ENCODE measurements at regions not wholly inside any gene's neighbourhood (a gene's known extent, or its start where the extent isn't known, plus 50 kb on each side); places are given as distances from the start of the nearest gene placed in this dataset.

- Histone ChIP-seq H4K91ac (ENCODE audit: low read depth, low read length, poor library complexity) (no peak overlapping the region), H2BK12ac (ENCODE audit: low read length) (no peak overlapping the region), H3K36me3 (replicated peaks in 1 of 2; ENCODE audit: control insufficient read depth in 2 of 2, insufficient read depth in 2 of 2, low read length in 2 of 2) (no peaks in the 10 kb centered on the region), H2BK120ac (ENCODE audit: low read depth, low read length) (no peak overlapping the region), H3K4me3 (ENCODE audit: low read length in 2 of 2) (no peak overlapping the region), H3K14ac (ENCODE audit: low read length) (no peak overlapping the region), H3K27ac (replicated peaks; ENCODE audit: low read length) (no peak overlapping the region), H3K9me3 (replicated peaks in 1 of 2; ENCODE audit: control insufficient read depth in 2 of 2, insufficient read depth in 1 of 2, low read depth in 1 of 2, low read length in 2 of 2) (no peaks in the 10 kb centered on the region), H3K18ac (ENCODE audit: low read length) (no peak overlapping the region), H4K8ac (ENCODE audit: low read depth, low read length) (no peak overlapping the region), H3K9ac (ENCODE audit: low read depth, low read length, poor library complexity) (no peak overlapping the region), H2BK5ac (ENCODE audit: low read length) (no peak overlapping the region), H3K4me2 (ENCODE audit: insufficient read depth, low read length, poor library complexity, severe bottlenecking) (no peak overlapping the region), H2AK5ac (ENCODE audit: low read depth, low read length) (no peak overlapping the region), H3K23ac (ENCODE audit: low read depth, low read length, poor library complexity) (no peak overlapping the region), H3K27me3 (ENCODE audit: control insufficient read depth in 3 of 3, insufficient read depth in 3 of 3, low read depth in 1 of 3, low read length in 3 of 3) (no peaks in the 10 kb centered on the region), H3K4ac (ENCODE audit: low read length) (no peak overlapping the region), H2BK15ac (ENCODE audit: low read length) (no peak overlapping the region), H2AFZ (ENCODE audit: low read length) (no peak overlapping the region), H3K79me1 (ENCODE audit: low read depth, low read length) (no peaks in the 10 kb centered on the region), H3K4me1 (ENCODE audit: control insufficient read depth in 2 of 2, insufficient read depth in 1 of 2, low read depth in 1 of 2, low read length in 2 of 2) (no peaks in the 10 kb centered on the region)
- peak; percentile 0 for DNase-seq (ENCODE audit: low spot score)
- no CpG with 5 or more reads among the region's 4 CpGs for WGBS, 2 donors (ENCODE audit: extremely low coverage in 2 of 2, insufficient read length in 2 of 2, insufficient replicate concordance in 1 of 2)
Measured at GRCh38 chr1:106798991-106799390, 257.5 kb upstream of the PRMT6 start.

- Histone ChIP-seq H2BK15ac (ENCODE audit: low read length) (no peak overlapping the region), H4K91ac (ENCODE audit: low read depth, low read length, poor library complexity) (no peak overlapping the region), H3K14ac (ENCODE audit: low read length) (no peak overlapping the region), H3K4me1 (ENCODE audit: control insufficient read depth in 2 of 2, insufficient read depth in 1 of 2, low read depth in 1 of 2, low read length in 2 of 2) (no peaks in the 10 kb centered on the region), H2BK120ac (ENCODE audit: low read depth, low read length) (no peak overlapping the region), H3K36me3 (replicated peaks in 1 of 2; ENCODE audit: control insufficient read depth in 2 of 2, insufficient read depth in 2 of 2, low read length in 2 of 2) (no peaks in the 10 kb centered on the region), H3K4ac (ENCODE audit: low read length) (no peak overlapping the region), H3K27ac (replicated peaks; ENCODE audit: low read length) (no peak overlapping the region), H3K4me2 (ENCODE audit: insufficient read depth, low read length, poor library complexity, severe bottlenecking) (no peak overlapping the region), H3K79me1 (ENCODE audit: low read depth, low read length) (no peaks in the 10 kb centered on the region), H2AK5ac (ENCODE audit: low read depth, low read length) (no peak overlapping the region), H2AFZ (ENCODE audit: low read length) (no peak overlapping the region), H2BK5ac (ENCODE audit: low read length) (no peak overlapping the region), H3K9me3 (replicated peaks in 1 of 2; ENCODE audit: control insufficient read depth in 2 of 2, insufficient read depth in 1 of 2, low read depth in 1 of 2, low read length in 2 of 2) (no peaks in the 10 kb centered on the region), H4K8ac (ENCODE audit: low read depth, low read length) (no peak overlapping the region), H3K18ac (ENCODE audit: low read length) (no peak overlapping the region), H3K9ac (ENCODE audit: low read depth, low read length, poor library complexity) (no peak overlapping the region), H2BK12ac (ENCODE audit: low read length) (no peak overlapping the region), H3K27me3 (ENCODE audit: control insufficient read depth in 3 of 3, insufficient read depth in 3 of 3, low read depth in 1 of 3, low read length in 3 of 3) (no peaks in the 10 kb centered on the region), H3K23ac (ENCODE audit: low read depth, low read length, poor library complexity) (no peak overlapping the region), H3K4me3 (ENCODE audit: low read length in 2 of 2) (no peak overlapping the region)
- DNase-seq (ENCODE audit: low spot score) = no peak
- no CpG with 5 or more reads among the region's 1 CpG for WGBS, 2 donors (ENCODE audit: extremely low coverage in 2 of 2, insufficient read length in 2 of 2, insufficient replicate concordance in 1 of 2)
Measured at GRCh38 chr1:106802181-106802580, 254.3 kb upstream of the PRMT6 start.

GRCh38 chr1:106814418-106814817, 242.1 kb upstream of the PRMT6 start:
- Histone ChIP-seq H2BK12ac (ENCODE audit: low read length) (no peak overlapping the region), H3K23ac (ENCODE audit: low read depth, low read length, poor library complexity) (no peak overlapping the region), H3K4me2 (ENCODE audit: insufficient read depth, low read length, poor library complexity, severe bottlenecking) (no peak overlapping the region), H3K4me1 (ENCODE audit: control insufficient read depth in 2 of 2, insufficient read depth in 1 of 2, low read depth in 1 of 2, low read length in 2 of 2) (no peaks in the 10 kb centered on the region), H2AK5ac (ENCODE audit: low read depth, low read length) (no peak overlapping the region), H3K9ac (ENCODE audit: low read depth, low read length, poor library complexity) (no peak overlapping the region), H3K9me3 (replicated peaks in 1 of 2; ENCODE audit: control insufficient read depth in 2 of 2, insufficient read depth in 1 of 2, low read depth in 1 of 2, low read length in 2 of 2) (no peaks in the 10 kb centered on the region), H3K4me3 (ENCODE audit: low read length in 2 of 2) (no peak overlapping the region), H3K4ac (ENCODE audit: low read length) (no peak overlapping the region), H2BK15ac (ENCODE audit: low read length) (no peak overlapping the region), H2BK5ac (ENCODE audit: low read length) (no peak overlapping the region), H3K27ac (replicated peaks; ENCODE audit: low read length) (no peak overlapping the region), H4K8ac (ENCODE audit: low read depth, low read length) (no peak overlapping the region), H3K27me3 (ENCODE audit: control insufficient read depth in 3 of 3, insufficient read depth in 3 of 3, low read depth in 1 of 3, low read length in 3 of 3) (no peaks in the 10 kb centered on the region), H3K14ac (ENCODE audit: low read length) (no peak overlapping the region), H2AFZ (ENCODE audit: low read length) (no peak overlapping the region), H2BK120ac (ENCODE audit: low read depth, low read length) (no peak overlapping the region), H3K18ac (ENCODE audit: low read length) (no peak overlapping the region), H3K36me3 (replicated peaks in 1 of 2; ENCODE audit: control insufficient read depth in 2 of 2, insufficient read depth in 2 of 2, low read length in 2 of 2) (no peaks in the 10 kb centered on the region), H3K79me1 (ENCODE audit: low read depth, low read length) (no peaks in the 10 kb centered on the region), H4K91ac (ENCODE audit: low read depth, low read length, poor library complexity) (no peak overlapping the region)
- WGBS, 2 donors (ENCODE audit: extremely low coverage in 2 of 2, insufficient read length in 2 of 2, insufficient replicate concordance in 1 of 2) = no CpG with 5 or more reads among the region's 2 CpGs
- no peak for DNase-seq (ENCODE audit: low spot score)

- Histone ChIP-seq H3K4ac (ENCODE audit: low read length) (no peak overlapping the region), H3K36me3 (replicated peaks in 1 of 2; ENCODE audit: control insufficient read depth in 2 of 2, insufficient read depth in 2 of 2, low read length in 2 of 2) (no peaks in the 10 kb centered on the region), H2BK5ac (ENCODE audit: low read length) (no peak overlapping the region), H3K27ac (replicated peaks; ENCODE audit: low read length) (no peak overlapping the region), H3K79me1 (ENCODE audit: low read depth, low read length) (no peaks in the 10 kb centered on the region), H3K9ac (ENCODE audit: low read depth, low read length, poor library complexity) (no peak overlapping the region), H3K4me1 (ENCODE audit: control insufficient read depth in 2 of 2, insufficient read depth in 1 of 2, low read depth in 1 of 2, low read length in 2 of 2) (no peaks in the 10 kb centered on the region), H3K23ac (ENCODE audit: low read depth, low read length, poor library complexity) (no peak overlapping the region), H2AFZ (ENCODE audit: low read length) (no peak overlapping the region), H2BK120ac (ENCODE audit: low read depth, low read length) (no peak overlapping the region), H3K9me3 (replicated peaks in 1 of 2; ENCODE audit: control insufficient read depth in 2 of 2, insufficient read depth in 1 of 2, low read depth in 1 of 2, low read length in 2 of 2) (no peaks in the 10 kb centered on the region), H2BK12ac (ENCODE audit: low read length) (no peak overlapping the region), H2AK5ac (ENCODE audit: low read depth, low read length) (no peak overlapping the region), H3K18ac (ENCODE audit: low read length) (no peak overlapping the region), H2BK15ac (ENCODE audit: low read length) (no peak overlapping the region), H3K4me2 (ENCODE audit: insufficient read depth, low read length, poor library complexity, severe bottlenecking) (no peak overlapping the region), H4K8ac (ENCODE audit: low read depth, low read length) (no peak overlapping the region), H3K27me3 (ENCODE audit: control insufficient read depth in 3 of 3, insufficient read depth in 3 of 3, low read depth in 1 of 3, low read length in 3 of 3) (no peaks in the 10 kb centered on the region), H4K91ac (ENCODE audit: low read depth, low read length, poor library complexity) (no peak overlapping the region), H3K14ac (ENCODE audit: low read length) (no peak overlapping the region), H3K4me3 (ENCODE audit: low read length in 2 of 2) (no peak overlapping the region)
- DNase-seq (ENCODE audit: low spot score) = no peak
- WGBS, 2 donors (ENCODE audit: extremely low coverage in 2 of 2, insufficient read length in 2 of 2, insufficient replicate concordance in 1 of 2) = no CpG with 5 or more reads among the region's 1 CpG
Measured at GRCh38 chr1:106817575-106817974, 238.9 kb upstream of the PRMT6 start.
